Activated CD8-positive, alpha-beta T cell treated with anti-CD3 and anti-CD28 coated beads, Interleukin-2, amount 10 ng/mL, durations not matched to agents 7 days and 5 days (primary cell): ENCODE measurements at regions not wholly inside any gene's neighbourhood (a gene's known extent, or its start where the extent isn't known, plus 50 kb on each side); places are given as distances from the start of the nearest gene placed in this dataset. TPM values are rescaled to one million over a fixed set of nuclear protein-coding genes. Genes with fewer than 3 reads are reported as not detected.

Experiments used
- ATAC-seq: fragments of 150-1000 bp; cut with Tn5 transposase; one replicate; pipeline ENCODE4 v1.10.0; 2021; ENCODE audit warnings: moderate library complexity
- CTCF ChIA-PET: fragments of 350-600 bp; sonication (Branson Sonifier 250); formaldehyde crosslinking; loops from one replicate; lab custom pipeline; 2021; ENCODE audit warnings: antibody characterized with exemption; lab: Charles Lee
- POLR2A ChIA-PET: fragments of 350-600 bp; sonication (Branson Sonifier 250); formaldehyde crosslinking; loops from one replicate; lab custom pipeline; 2021; ENCODE audit warnings: antibody characterized with exemption; lab: Charles Lee
- DNase-seq: peaks from one replicate; pipeline ENCODE4 v3.0.0-alpha.2; 2020
- H3K27ac Mint-ChIP-seq: one replicate; pipeline ENCODE4 v1.8.0; 2021; ENCODE audit warnings: mild to moderate bottlenecking, mixed read lengths
- H3K27me3 Mint-ChIP-seq: one replicate; pipeline ENCODE4 v1.8.0; 2021; ENCODE audit warnings: low read depth, mixed read lengths
- H3K36me3 Mint-ChIP-seq: one replicate; pipeline ENCODE4 v1.8.0; 2021; ENCODE audit warnings: low read depth, mixed read lengths
- H3K4me1 Mint-ChIP-seq: one replicate; pipeline ENCODE4 v1.8.0; 2021; ENCODE audit warnings: low read depth, mixed read lengths
- H3K4me3 Mint-ChIP-seq: one replicate; pipeline ENCODE4 v1.8.0; 2021; ENCODE audit warnings: mild to moderate bottlenecking, mixed read lengths
- H3K9me3 Mint-ChIP-seq: one replicate; pipeline ENCODE4 v1.8.0; 2022; ENCODE audit warnings: mixed read lengths; ENCODE audit not compliant: insufficient read depth
- microRNA-seq: library from miRNA; unstranded; fragments of <30 nt; microRNA quantifications from one replicate; pipeline ENCODE4 v1.2.0, GENCODE V29; 2022

GRCh38 chr22:22834783-22835182 lies 52.8 kb upstream of the IGLL5 start:
- Mint-ChIP-seq H3K9me3 (peaks cover 6% of the 10 kb centered on the region), H3K4me1 (peaks cover 19% of the 10 kb centered on the region), H3K4me3 (no peak overlapping the region), H3K27me3 (peaks cover 29% of the 10 kb centered on the region), H3K27ac (no peak overlapping the region), H3K36me3 (no peaks in the 10 kb centered on the region)
- CTCF ChIA-PET: interaction anchor here (0.9 to 6.0 kb wide), 4 partner anchors 14 to 81 kb away, joined by 3 to 30 read pairs (median 4); no protein-coding TSS in a partner anchor
- POLR2A ChIA-PET: no interaction called here
- DNase-seq: no peak
- no peak for ATAC-seq

- CTCF ChIA-PET: interaction anchor here (1.2 to 6.0 kb wide), 2 partner anchors 13 to 82 kb away, joined by 3 to 30 read pairs; no protein-coding TSS in a partner anchor
- Mint-ChIP-seq H3K27me3 (peaks cover 27% of the 10 kb centered on the region), H3K4me3 (no peak overlapping the region), H3K36me3 (no peaks in the 10 kb centered on the region), H3K4me1 (peaks cover 19% of the 10 kb centered on the region), H3K27ac (no peak overlapping the region), H3K9me3 (peaks cover 6% of the 10 kb centered on the region)
- POLR2A ChIA-PET: no interaction called here
- ATAC-seq (no peak), DNase-seq (no peak)
Observed at GRCh38 chr22:22835242-22835641, 52.4 kb upstream of the IGLL5 start.

GRCh38 chr22:22835771-22836291 lies 51.8 kb upstream of the IGLL5 start:
- H3K36me3 Mint-ChIP-seq: no peaks in the 10 kb centered on the region
- peaks cover 27% of the 10 kb centered on the region for H3K27me3 Mint-ChIP-seq
- H3K4me3 Mint-ChIP-seq: no peak overlapping the region
- peaks cover 19% of the 10 kb centered on the region for H3K4me1 Mint-ChIP-seq
- no peak for DNase-seq
- peaks cover 3% of the 10 kb centered on the region for H3K9me3 Mint-ChIP-seq
- no peak for ATAC-seq
- H3K27ac Mint-ChIP-seq: no peak overlapping the region
- ChIA-PET CTCF (interaction anchor here (0.9 to 4.5 kb wide), 3 partner anchors 9 to 33 kb away, joined by 3 to 36 read pairs (median 3); no protein-coding TSS in a partner anchor), POLR2A (no interaction called here)

- no peak for ATAC-seq
- Mint-ChIP-seq H3K27ac (no peak overlapping the region), H3K4me1 (peaks cover 19% of the 10 kb centered on the region)
Observed at GRCh38 chr22:22836635-22837034, 51.0 kb upstream of the IGLL5 start.

More at GRCh38 chr22:22836635-22837034, 51.0 kb upstream of the IGLL5 start:
- Mint-ChIP-seq H3K36me3 (no peaks in the 10 kb centered on the region), H3K27me3 (peaks cover 29% of the 10 kb centered on the region), H3K9me3 (no peaks in the 10 kb centered on the region), H3K4me3 (no peak overlapping the region)
- no peak for DNase-seq
- ChIA-PET POLR2A (interaction anchor here (0.8 kb wide), 1 partner anchor 34 kb away, joined by 3 read pairs; no protein-coding TSS in a partner anchor), CTCF (interaction anchor here (0.7 to 4.5 kb wide), 5 partner anchors 9 to 162 kb away, joined by 3 to 36 read pairs (median 3); no protein-coding TSS in a partner anchor)

Small RNA genes in the stretch of these regions (microRNA-seq; reads per million reads assigned to microRNA genes)
- gene MIR650: not detected
